Fibroblast of skin of left quadriceps (primary cell): ENCODE measurements at regions not wholly inside any gene's neighbourhood (a gene's known extent, or its start where the extent isn't known, plus 50 kb on each side); places are given as distances from the start of the nearest gene placed in this dataset.

Source experiments
- DNase-seq, 2 experiments: peaks; one replicate each; pipeline ENCODE4 v3.0.0-alpha.2; 2013; ENCODE audit warnings: low read depth in 2 of 2

GRCh38 chr11:110023711-110024110 lies 69.5 kb upstream of the ZC3H12C start:
- no peak for DNase-seq

- DNase-seq: no peak
Measured at GRCh38 chr11:110026858-110027626, 66.2 kb upstream of the ZC3H12C start.

GRCh38 chr11:110027627-110028371 lies 65.4 kb upstream of the ZC3H12C start:
- no peak for DNase-seq

- DNase-seq: no peak
Measured at GRCh38 chr11:110028921-110029320, 64.3 kb upstream of the ZC3H12C start.

- DNase-seq: no peak
Measured at GRCh38 chr11:110029714-110030113, 63.5 kb upstream of the ZC3H12C start.

DNA sequence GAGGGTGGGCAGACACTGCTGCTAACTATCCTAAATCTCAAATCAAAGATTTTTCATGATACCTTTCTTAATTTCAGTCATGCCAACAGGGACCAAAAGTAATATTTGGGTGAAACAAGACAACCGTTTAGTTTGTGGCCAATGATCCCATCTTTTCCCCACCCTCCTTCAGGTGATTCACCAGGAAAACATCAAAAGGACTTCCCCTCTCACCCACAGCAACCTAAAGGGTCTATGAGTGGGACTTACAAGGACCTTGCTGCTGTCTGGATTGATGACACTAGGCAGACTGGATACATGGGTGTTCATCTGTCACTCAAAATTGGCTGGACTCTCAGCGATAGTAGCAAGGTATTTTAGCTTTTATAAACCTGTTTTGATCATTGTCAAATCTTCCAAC lies 62.0 kb upstream of the ZC3H12C start:
- no peak for DNase-seq

DNA sequence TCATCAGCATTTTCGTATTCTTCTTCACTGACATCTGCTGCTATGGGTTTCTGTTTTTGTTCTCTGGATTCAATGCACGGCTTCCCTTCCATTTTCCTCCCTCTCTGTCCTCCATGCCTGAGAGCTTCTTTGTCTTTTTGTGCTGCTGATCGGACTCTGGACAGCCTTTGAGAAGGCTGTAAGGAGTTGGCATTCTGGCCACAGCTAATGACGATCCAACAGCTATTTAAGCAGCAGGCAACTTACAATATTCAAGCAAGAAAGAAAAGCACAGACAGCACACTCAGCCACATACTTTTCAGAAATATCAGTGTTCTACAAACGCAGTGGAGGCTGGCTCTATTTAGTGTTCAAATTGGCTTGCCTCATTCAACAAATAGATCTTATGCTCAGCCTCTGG lies 60.9 kb upstream of the ZC3H12C start:
- no peak for DNase-seq

DNA sequence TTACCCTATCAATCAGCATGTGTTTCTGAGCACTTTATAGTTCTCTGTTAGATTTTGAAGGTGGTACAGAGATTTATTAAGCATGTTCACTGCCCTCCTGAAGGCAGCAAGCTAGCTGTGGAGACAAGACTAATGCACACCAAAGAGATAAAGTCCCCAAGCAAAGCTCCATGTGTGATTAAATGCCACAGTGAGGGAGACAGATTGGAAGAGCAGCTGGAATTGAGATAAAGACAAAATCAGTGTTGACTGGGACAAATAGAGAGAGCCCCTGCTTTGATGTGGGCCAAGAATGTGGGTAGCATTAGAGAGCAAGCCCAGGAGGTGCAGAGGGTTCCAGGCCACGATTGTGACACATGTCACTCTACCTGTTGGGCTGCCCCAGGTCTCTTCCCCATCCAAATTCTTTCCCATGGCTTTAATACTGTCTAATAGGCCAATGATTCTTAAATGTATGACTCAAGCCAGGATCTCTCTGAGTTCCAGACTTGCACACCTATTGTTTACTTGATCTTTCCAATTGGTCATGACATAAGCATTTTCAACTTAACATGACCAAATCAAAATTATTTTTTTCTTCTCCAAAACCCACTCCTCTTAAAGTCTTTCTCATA lies 60.1 kb upstream of the ZC3H12C start:
- DNase-seq: no peak

GRCh38 chr11:110034806-110035205 lies 58.4 kb upstream of the ZC3H12C start:
- DNase-seq: no peak

GRCh38 chr11:110035357-110035756 lies 57.8 kb upstream of the ZC3H12C start:
- DNase-seq: no peak

DNA sequence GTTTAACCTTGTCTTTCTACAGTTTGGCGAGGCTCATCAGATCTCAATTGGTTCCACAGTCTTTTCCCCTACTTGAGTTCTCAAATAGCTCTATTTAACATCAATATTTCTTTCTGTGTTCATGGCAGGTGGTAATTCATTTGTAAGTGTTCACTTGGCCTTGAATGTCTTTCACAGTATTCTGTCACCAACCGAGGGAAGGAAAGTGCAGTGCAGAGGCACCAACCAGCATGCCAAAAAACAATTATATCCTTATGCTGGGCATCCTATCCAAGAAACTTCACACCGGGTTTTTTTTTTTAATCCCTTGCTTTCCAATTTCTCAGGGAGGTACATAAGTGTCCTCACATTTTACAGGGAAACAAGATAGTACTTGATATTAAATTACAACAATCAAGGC lies 55.0 kb upstream of the ZC3H12C start:
- DNase-seq: no peak
